DOHH2 (cell line): ENCODE measurements at regions not wholly inside any gene's neighbourhood (a gene's known extent, or its start where the extent isn't known, plus 50 kb on each side); places are given as distances from the start of the nearest gene placed in this dataset.

ENCODE experiments used
- EZH2phosphoT487 ChIP-seq: fragments of 200-600 bp; sonication (generic); IDR thresholded peaks from 2 replicates; pipeline ENCODE4 v1.6.1; 2017; ENCODE audit warnings: borderline replicate concordance, mild to moderate bottlenecking, antibody characterized with exemption, low read length, moderate library complexity, mixed read lengths
- TF ChIP-seq, protein P1 (sequence below): fragments of 200-600 bp; sonication (generic); IDR thresholded peaks from one replicate; pipeline ENCODE4 v1.5.1; 2014; ENCODE audit warnings: antibody characterized with exemption, mild to moderate bottlenecking, low read depth, low read length; ENCODE audit not compliant: poor library complexity, severe bottlenecking

DNA sequence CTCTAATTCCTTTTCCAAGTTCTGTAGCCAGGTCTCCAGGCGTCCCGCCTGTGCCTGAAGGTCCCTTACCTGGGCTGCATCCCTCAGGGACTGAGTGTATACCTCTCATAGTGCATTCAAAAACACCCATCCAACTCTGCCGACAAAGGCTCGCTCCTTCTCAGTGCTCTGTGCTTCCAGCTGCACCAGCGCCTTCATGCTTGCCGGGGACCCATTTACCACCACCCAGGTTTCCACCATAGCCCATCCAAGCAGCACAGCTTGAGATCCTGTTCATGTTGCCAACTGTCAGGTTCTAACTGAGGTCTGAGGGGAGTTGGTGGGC is 794.5 kb downstream of the EFNA5 start:
- TF ChIP-seq, protein P1, sequence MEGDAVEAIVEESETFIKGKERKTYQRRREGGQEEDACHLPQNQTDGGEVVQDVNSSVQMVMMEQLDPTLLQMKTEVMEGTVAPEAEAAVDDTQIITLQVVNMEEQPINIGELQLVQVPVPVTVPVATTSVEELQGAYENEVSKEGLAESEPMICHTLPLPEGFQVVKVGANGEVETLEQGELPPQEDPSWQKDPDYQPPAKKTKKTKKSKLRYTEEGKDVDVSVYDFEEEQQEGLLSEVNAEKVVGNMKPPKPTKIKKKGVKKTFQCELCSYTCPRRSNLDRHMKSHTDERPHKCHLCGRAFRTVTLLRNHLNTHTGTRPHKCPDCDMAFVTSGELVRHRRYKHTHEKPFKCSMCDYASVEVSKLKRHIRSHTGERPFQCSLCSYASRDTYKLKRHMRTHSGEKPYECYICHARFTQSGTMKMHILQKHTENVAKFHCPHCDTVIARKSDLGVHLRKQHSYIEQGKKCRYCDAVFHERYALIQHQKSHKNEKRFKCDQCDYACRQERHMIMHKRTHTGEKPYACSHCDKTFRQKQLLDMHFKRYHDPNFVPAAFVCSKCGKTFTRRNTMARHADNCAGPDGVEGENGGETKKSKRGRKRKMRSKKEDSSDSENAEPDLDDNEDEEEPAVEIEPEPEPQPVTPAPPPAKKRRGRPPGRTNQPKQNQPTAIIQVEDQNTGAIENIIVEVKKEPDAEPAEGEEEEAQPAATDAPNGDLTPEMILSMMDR: no peak
- TF ChIP-seq EZH2phosphoT487: no peak
